ENCODE measurements at regions not wholly inside any gene's neighbourhood (a gene's known extent, or its start where the extent isn't known, plus 50 kb on each side); places are given as distances from the start of the nearest gene placed in this dataset.

GRCh38 chr5:155402927-155403640, 389.5 kb downstream of the KIF4B start (continued):
- TF ChIP-seq ATF2 (CRISPR knock-in tag; IDR thresholded peaks at IDR 0.05; ENCODE audit: borderline replicate concordance, low read depth) (no peak), ZNF425 (CRISPR knock-in tag; conservative IDR thresholded peaks at IDR 0.05) (no peak), ERG (CRISPR knock-in tag; IDR thresholded peaks at IDR 0.05) (no peak), MYBL2 (CRISPR knock-in tag; IDR thresholded peaks at IDR 0.05) (no peak)

GRCh38 chr5:155406815-155407214, 393.3 kb downstream of the KIF4B start:
- no peak overlapping the region for H3K27ac Mint-ChIP-seq
- POLR2A ChIA-PET: no interaction called here
- peaks cover 39% of the 10 kb centered on the region for H3K9me3 Mint-ChIP-seq
- no peak for TF ChIP-seq OVOL2 (CRISPR knock-in tag; IDR thresholded peaks at IDR 0.05; ENCODE audit: borderline replicate concordance)
- TF ChIP-seq ZNF281 (CRISPR knock-in tag; IDR thresholded peaks at IDR 0.05): no peak
- no peak for TF ChIP-seq TCF7 (CRISPR knock-in tag; IDR thresholded peaks at IDR 0.05; ENCODE audit: low read depth)
- no peak for TF ChIP-seq ZMAT4 (CRISPR knock-in tag; IDR thresholded peaks at IDR 0.05)
- TF ChIP-seq ZNF425 (CRISPR knock-in tag; conservative IDR thresholded peaks at IDR 0.05): no peak
- TF ChIP-seq ERG (CRISPR knock-in tag; IDR thresholded peaks at IDR 0.05): no peak
- TF ChIP-seq ATF3 (CRISPR knock-in tag; conservative IDR thresholded peaks at IDR 0.05): no peak
- no peak for TF ChIP-seq ETV6 (CRISPR knock-in tag; IDR thresholded peaks at IDR 0.05)
- TF ChIP-seq IRF1 (CRISPR knock-in tag; IDR thresholded peaks at IDR 0.05): no peak
- TF ChIP-seq FOXJ3 (CRISPR knock-in tag; IDR thresholded peaks at IDR 0.05; ENCODE audit: borderline replicate concordance): no peak
- TF ChIP-seq STAT6 (CRISPR knock-in tag; conservative IDR thresholded peaks at IDR 0.05; ENCODE audit: low read depth): no peak
- ATAC-seq (no peak), DNase-seq (ENCODE audit: low spot score) (no peak)
- H3K4me3 Mint-ChIP-seq: no peak overlapping the region
- peaks cover 6% of the 10 kb centered on the region for H3K36me3 Mint-ChIP-seq
- CTCF ChIA-PET: no interaction called here
- H3K27me3 Mint-ChIP-seq (ENCODE audit: low read depth): no peaks in the 10 kb centered on the region
- H3K4me1 Mint-ChIP-seq: peaks cover 4% of the 10 kb centered on the region; the same call in 1 of the 2 replicates
